Spleen (tissue), 3 donors: ENCODE measurements at regions not wholly inside any gene's neighbourhood (a gene's known extent, or its start where the extent isn't known, plus 50 kb on each side); places are given as distances from the start of the nearest gene placed in this dataset.

Experiments used
- POLR2A ChIP-seq, 3 donors: fragments of 450-650 bp; IDR thresholded peaks; one replicate each; pipeline ENCODE4 v1.5.1; 2017; ENCODE audit warnings: antibody characterized with exemption in 3 of 3, mild to moderate bottlenecking in 1 of 3
- POLR2AphosphoS5 ChIP-seq, 3 donors: sonication (generic); formaldehyde crosslinking; IDR thresholded peaks; one replicate each; pipeline ENCODE4 v1.5.1; 2017; ENCODE audit warnings: antibody characterized with exemption in 3 of 3

- TF ChIP-seq POLR2A (IDR thresholded peaks at IDR 0.05) (no peak), POLR2AphosphoS5 (IDR thresholded peaks at IDR 0.05) (no peak)
Observed at GRCh38 chr6:121522265-121522664, 86.8 kb downstream of the GJA1 start.
